ENCODE measurements at regions not wholly inside any gene's neighbourhood (a gene's known extent, or its start where the extent isn't known, plus 50 kb on each side); places are given as distances from the start of the nearest gene placed in this dataset.

GRCh38 chr18:56451188-56451587 lies 187.2 kb downstream of the TXNL1 start:
- no peak overlapping the region for H3K9ac ChIP-seq (ENCODE audit: low read depth, low read length)
- H3K4me1 ChIP-seq (ENCODE audit: control insufficient read depth, insufficient read depth, low read length), result no peaks in the 10 kb centered on the region
- H3K36me3 ChIP-seq (ENCODE audit: control insufficient read depth, insufficient read depth, low read length), result no peaks in the 10 kb centered on the region
- no peaks in the 10 kb centered on the region for H3K79me1 ChIP-seq (ENCODE audit: low read depth in 1 of 2, low read length in 2 of 2)
- TF ChIP-seq CEBPB (IDR thresholded peaks at IDR 0.05; ENCODE audit: low read depth, low read length), result no peak
- TF ChIP-seq CHD1 (IDR thresholded peaks at IDR 0.05; ENCODE audit: low read depth, low read length), result no peak
- TF ChIP-seq NFE2L2 (IDR thresholded peaks at IDR 0.05; ENCODE audit: low read depth, low read length), result no peak
- TF ChIP-seq MAFK (IDR thresholded peaks at IDR 0.05; ENCODE audit: low read depth, low read length), result no peak
- TF ChIP-seq CTCF (conservative IDR thresholded peaks at IDR 0.05; ENCODE audit: low read depth, low read length), result no peak
- TF ChIP-seq ELK1 (IDR thresholded peaks at IDR 0.05; ENCODE audit: borderline replicate concordance, low read depth, low read length), result no peak
- TF ChIP-seq MXI1 (IDR thresholded peaks at IDR 0.05; ENCODE audit: borderline replicate concordance, low read depth, low read length), result no peak
- TF ChIP-seq USF2 (IDR thresholded peaks at IDR 0.05; ENCODE audit: low read depth, low read length), result no peak
- no peak for TF ChIP-seq RCOR1 (IDR thresholded peaks at IDR 0.05; ENCODE audit: insufficient replicate concordance, low read length)
- TF ChIP-seq SMC3 (IDR thresholded peaks at IDR 0.05; ENCODE audit: low read depth, low read length), result no peak
- TF ChIP-seq FOS (IDR thresholded peaks at IDR 0.05; ENCODE audit: low read depth, low read length), result no peak
- no peak for TF ChIP-seq POLR2A (IDR thresholded peaks at IDR 0.05; ENCODE audit: low read depth, low read length)
- TF ChIP-seq BHLHE40 (IDR thresholded peaks at IDR 0.05; ENCODE audit: low read depth, low read length), result no peak
- TF ChIP-seq RAD21 (IDR thresholded peaks at IDR 0.05; ENCODE audit: low read length), result no peak
- no peak for TF ChIP-seq MAZ (IDR thresholded peaks at IDR 0.05; ENCODE audit: borderline replicate concordance, low read depth, low read length)
- no peak overlapping the region for H4K5ac ChIP-seq (ENCODE audit: low read depth, low read length)
- no peaks in the 10 kb centered on the region for H4K20me1 ChIP-seq (ENCODE audit: insufficient read depth, low read length)
- no peak overlapping the region for H4K91ac ChIP-seq (ENCODE audit: insufficient read depth, low read depth, low read length)
- intact Hi-C loops (cut with micrococcal nuclease), result no loop called here
- no peak overlapping the region for H2AK5ac ChIP-seq (ENCODE audit: low read depth, low read length)
- ChIA-PET POLR2A (ENCODE audit: unreplicated experiment) (no interaction called here), CTCF (no interaction called here)
- BruUV-seq (replicated peaks), result no TSS peak
- no peak overlapping the region for H3K56ac ChIP-seq (ENCODE audit: extremely low read depth, insufficient read depth, low read length)
- no peak overlapping the region for H2BK120ac ChIP-seq (ENCODE audit: low read depth, low read length)
- no peak overlapping the region for H3K18ac ChIP-seq (ENCODE audit: low read depth, low read length)
- no CpG with 5 or more reads among the region's 1 CpG for WGBS, 2 experiments (ENCODE audit: extremely low coverage in 2 of 2, insufficient read length in 1 of 2)
- no peak overlapping the region for H2AK9ac ChIP-seq (replicated peaks; ENCODE audit: low read depth, low read length, poor library complexity)
- dilution Hi-C loops (cut with HindIII; ENCODE audit: low sequenced_read_pairs, unreplicated experiment), result no loop called here
- no peak overlapping the region for H3K4ac ChIP-seq (ENCODE audit: low read depth, low read length)
- no peaks in the 10 kb centered on the region for H3K27me3 ChIP-seq (ENCODE audit: control insufficient read depth, insufficient read depth, low read length)
- H2AFZ ChIP-seq (replicated peaks; ENCODE audit: low read length, poor library complexity), result no peak overlapping the region
- no peak overlapping the region for H3K27ac ChIP-seq (ENCODE audit: insufficient read depth, low read length)
- DNase-seq (peak; percentile 9), ATAC-seq (ENCODE audit: low read depth) (no peak)
- H2BK15ac ChIP-seq (ENCODE audit: low read depth, low read length), result no peak overlapping the region
- H3K9me3 ChIP-seq (ENCODE audit: control insufficient read depth, insufficient read depth, low read length), result no peaks in the 10 kb centered on the region
- no peak overlapping the region for H2BK20ac ChIP-seq (ENCODE audit: low read depth, low read length)
- in situ Hi-C loops (cut with MboI; ENCODE audit: low sequenced_read_pairs), result no loop called here
- no peak overlapping the region for H3K4me3 ChIP-seq (ENCODE audit: insufficient read depth, low read depth, low read length)
- H3K4me2 ChIP-seq (ENCODE audit: low read depth, low read length), result no peak overlapping the region
- H4K8ac ChIP-seq (ENCODE audit: low read depth in 2 of 2, low read length in 2 of 2), result no peak overlapping the region
- no peak overlapping the region for H3K14ac ChIP-seq (replicated peaks; ENCODE audit: low read depth, low read length)
- no peak overlapping the region for H2BK5ac ChIP-seq (ENCODE audit: low read depth, low read length, poor library complexity, severe bottlenecking)
- no peak overlapping the region for H3K23ac ChIP-seq (ENCODE audit: low read depth, low read length)
- H3K9me1 ChIP-seq (ENCODE audit: insufficient read depth, low read length), result no peaks in the 10 kb centered on the region

Data from IMR-90 (cell line).